Keratinocyte (primary cell): ENCODE measurements at regions not wholly inside any gene's neighbourhood (a gene's known extent, or its start where the extent isn't known, plus 50 kb on each side); places are given as distances from the start of the nearest gene placed in this dataset.

Experiments used
- DNase-seq: peaks from one replicate; pipeline ENCODE4 v3.0.0-alpha.2; 2011; ENCODE audit warnings: low read depth, missing footprints, low spot score
- FAIRE-seq: peaks from 2 replicates; lab custom pipeline; 2011; peaks lifted over from hg19 to GRCh38; lab: Jason Lieb, UNC
- H2AFZ ChIP-seq: 2 replicates; pipeline ENCODE4 v1.6.0; 2012; ENCODE audit warnings: low read length, control low read depth, inconsistent platforms; ENCODE audit not compliant: control insufficient read depth
- H3K27ac ChIP-seq: 2 replicates; pipeline ENCODE4 v1.5.1; 2011; ENCODE audit warnings: low read length; ENCODE audit not compliant: control insufficient read depth, insufficient read depth
- H3K27me3 ChIP-seq: 3 replicates; pipeline ENCODE4 v1.6.0; 2011; ENCODE audit warnings: low read length; ENCODE audit not compliant: control insufficient read depth, insufficient read depth; ENCODE audit errors: extremely low read depth
- H3K36me3 ChIP-seq, 2 experiments: 2 replicates in 1 of 2; 3 replicates in 1 of 2; pipeline ENCODE4 v1.5.1; 2011; ENCODE audit warnings: low read length in 2 of 2, mild to moderate bottlenecking in 1 of 2; ENCODE audit not compliant: control insufficient read depth in 2 of 2, insufficient read depth in 2 of 2; ENCODE audit errors: extremely low read depth in 1 of 2
- H3K4me1 ChIP-seq: 3 replicates; pipeline ENCODE4 v1.5.1; 2011; ENCODE audit warnings: low read length; ENCODE audit not compliant: control insufficient read depth, insufficient read depth; ENCODE audit errors: extremely low read depth
- H3K4me2 ChIP-seq: 3 replicates; pipeline ENCODE4 v1.6.0; 2011; ENCODE audit warnings: low read depth, low read length; ENCODE audit not compliant: control insufficient read depth, insufficient read depth; ENCODE audit errors: extremely low read depth
- H3K4me3 ChIP-seq, 3 experiments: fragments of 200-600 bp in 1 of 3; sonication (generic) in 1 of 3; 2 replicates in 2 of 3; 3 replicates in 1 of 3; pipeline ENCODE4 v1.5.1; 2011 to 2016; ENCODE audit warnings: low read length in 3 of 3, mild to moderate bottlenecking in 3 of 3, control low read depth in 2 of 3, inconsistent platforms in 1 of 3, low read depth in 1 of 3, mixed read lengths in 1 of 3, mixed run types in 1 of 3, moderate library complexity in 1 of 3; ENCODE audit not compliant: control insufficient read depth in 2 of 3, insufficient read depth in 2 of 3; ENCODE audit errors: extremely low read depth in 1 of 3
- H3K79me2 ChIP-seq: 2 replicates; pipeline ENCODE4 v1.6.0; 2012; ENCODE audit warnings: low read length; ENCODE audit not compliant: control insufficient read depth, insufficient read depth
- H3K9ac ChIP-seq: 3 replicates; pipeline ENCODE4 v1.6.0; 2011; ENCODE audit warnings: low read length; ENCODE audit not compliant: control insufficient read depth, insufficient read depth; ENCODE audit errors: extremely low read depth
- H3K9me1 ChIP-seq: 3 replicates; pipeline ENCODE4 v1.6.0; 2011; ENCODE audit warnings: low read length; ENCODE audit not compliant: control insufficient read depth, insufficient read depth; ENCODE audit errors: extremely low read depth
- H3K9me3 ChIP-seq: 2 replicates; pipeline ENCODE4 v1.5.1; 2012; ENCODE audit warnings: low read depth, low read length; ENCODE audit not compliant: control insufficient read depth
- H4K20me1 ChIP-seq: 3 replicates; pipeline ENCODE4 v1.6.0; 2011; ENCODE audit warnings: low read length; ENCODE audit not compliant: control insufficient read depth, insufficient read depth; ENCODE audit errors: extremely low read depth
- CTCF ChIP-seq, 3 experiments: IDR thresholded peaks in 1 of 3; conservative IDR thresholded peaks in 1 of 3; optimal IDR thresholded peaks in 1 of 3; 2 replicates in 2 of 3; 3 replicates in 1 of 3; pipeline versions ENCODE3 to v1.5.1; 2011; ENCODE audit warnings: low read length in 3 of 3, mild to moderate bottlenecking in 3 of 3, moderate library complexity in 2 of 3, control low read depth in 1 of 3, inconsistent platforms in 1 of 3; ENCODE audit not compliant: insufficient read depth in 2 of 3; ENCODE audit errors: extremely low read depth in 1 of 3
- EZH2 ChIP-seq: IDR thresholded peaks from one replicate; pipeline ENCODE4 v1.6.1; 2012; ENCODE audit warnings: inconsistent platforms, mild to moderate bottlenecking, low read length, moderate library complexity
- dilution Hi-C: fragments of 300-500 bp; cut with MboI; formaldehyde crosslinking; loops from one replicate; pipeline ENCODE4 v1.7.0; 2020; ENCODE audit warnings: low sequenced_read_pairs; ENCODE audit not compliant: extremely low pct_ligation_motif_present

GRCh38 chr13:63896321-63896720 is 2480.7 kb upstream of the PCDH20 start:
- dilution Hi-C loops, result no loop called here
- no peak overlapping the region for H2AFZ ChIP-seq

GRCh38 chr13:63882052-63882451 is 2466.4 kb upstream of the PCDH20 start:
- Histone ChIP-seq H3K4me1 (no peaks in the 10 kb centered on the region), H4K20me1 (no peaks in the 10 kb centered on the region), H3K4me3 (no peak overlapping the region), H3K27me3 (no peaks in the 10 kb centered on the region), H3K9ac (no peak overlapping the region), H2AFZ (no peak overlapping the region), H3K9me1 (no peaks in the 10 kb centered on the region), H3K9me3 (no peaks in the 10 kb centered on the region), H3K27ac (no peak overlapping the region), H3K36me3 (no peaks in the 10 kb centered on the region), H3K79me2 (no peaks in the 10 kb centered on the region), H3K4me2 (no peak overlapping the region)
- no peak for TF ChIP-seq CTCF (optimal IDR thresholded peaks at IDR 0.05 in 1 of 3, IDR thresholded peaks at IDR 0.05 in 1 of 3, conservative IDR thresholded peaks at IDR 0.05 in 1 of 3; ENCODE audit: extremely low read depth in 1 of 3, insufficient read depth in 2 of 3, low read length in 3 of 3)
- TF ChIP-seq EZH2, result no peak
- DNase-seq, result no peak
- no peak for FAIRE-seq
- dilution Hi-C loops, result no loop called here

More at GRCh38 chr13:63896321-63896720, 2480.7 kb upstream of the PCDH20 start:
- DNase-seq, result no peak
- no peak for FAIRE-seq
- H3K9me3 ChIP-seq, result no peaks in the 10 kb centered on the region
- no peaks in the 10 kb centered on the region for H3K4me1 ChIP-seq
- H3K27ac ChIP-seq, result no peak overlapping the region
- TF ChIP-seq CTCF (optimal IDR thresholded peaks at IDR 0.05 in 1 of 3, IDR thresholded peaks at IDR 0.05 in 1 of 3, conservative IDR thresholded peaks at IDR 0.05 in 1 of 3; ENCODE audit: extremely low read depth in 1 of 3, insufficient read depth in 2 of 3, low read length in 3 of 3), result no peak
- no peak for TF ChIP-seq EZH2
- H3K36me3 ChIP-seq, result no peaks in the 10 kb centered on the region
- no peak overlapping the region for H3K4me3 ChIP-seq
- H4K20me1 ChIP-seq, result no peaks in the 10 kb centered on the region
- no peak overlapping the region for H3K4me2 ChIP-seq
- H3K9me1 ChIP-seq, result no peaks in the 10 kb centered on the region
- H3K9ac ChIP-seq, result no peak overlapping the region
- H3K27me3 ChIP-seq, result no peaks in the 10 kb centered on the region
- H3K79me2 ChIP-seq, result no peaks in the 10 kb centered on the region
